Adrenal gland (tissue), 5 donors: ENCODE measurements at regions not wholly inside any gene's neighbourhood (a gene's known extent, or its start where the extent isn't known, plus 50 kb on each side); places are given as distances from the start of the nearest gene placed in this dataset.

ENCODE experiments used
- CTCF ChIP-seq, 6 experiments: fragments of 450-650 bp in 4 of 6; fragments of 200-600 bp in 2 of 6; sonication (generic) in 1 of 6; IDR thresholded peaks; 1 replicate in 5 of 6; 2 replicates in 1 of 6; pipeline versions ENCODE4 v1.5.1 to v1.8.0; 2016 to 2021; ENCODE audit warnings: antibody characterized with exemption in 6 of 6, mild to moderate bottlenecking in 2 of 6, moderate library complexity in 1 of 6
- POLR2A ChIP-seq, 2 donors: fragments of 450-650 bp; IDR thresholded peaks; one replicate each; pipeline ENCODE4 v1.6.1; 2017; ENCODE audit warnings: antibody characterized with exemption in 2 of 2, mild to moderate bottlenecking in 2 of 2, moderate library complexity in 1 of 2
- donor health status: DM: no; HTN: no; CAD: no.

GRCh38 chr7:67387851-67388250 is 391.2 kb downstream of the TYW1 start:
- no peak for TF ChIP-seq CTCF (IDR thresholded peaks at IDR 0.05)
- TF ChIP-seq POLR2A (IDR thresholded peaks at IDR 0.05) = no peak
